ENCODE measurements at regions not wholly inside any gene's neighbourhood (a gene's known extent, or its start where the extent isn't known, plus 50 kb on each side); places are given as distances from the start of the nearest gene placed in this dataset.
"Not testable (repeated sequence)": the region's sequence is repeated elsewhere in the genome, so short reads cannot be mapped to it uniquely, and the experiment has no call there.

DNA sequence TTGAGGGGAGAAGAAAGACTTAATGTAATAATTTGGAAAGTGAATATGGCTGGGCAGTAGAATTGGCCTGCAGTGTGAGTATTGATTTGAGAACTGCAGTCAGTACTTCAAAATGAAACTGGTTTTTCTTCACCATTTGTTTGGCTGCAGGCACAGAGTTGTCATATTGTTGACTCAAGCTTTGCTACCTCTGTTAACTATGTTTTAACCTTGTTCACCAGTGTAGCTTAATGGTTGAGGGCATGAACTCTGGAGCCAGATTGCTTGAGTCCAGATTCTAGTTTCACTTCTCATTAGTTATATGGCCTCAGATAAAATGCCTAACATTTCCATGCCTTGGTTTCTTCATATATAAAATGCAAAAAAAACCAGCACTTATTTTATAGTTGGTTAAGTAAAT is 64.1 kb downstream of the CFAP44 start:
- H3K4me3 Mint-ChIP-seq, result no peak overlapping the region

GRCh38 chr3:113374078-113374477 is 67.2 kb downstream of the CFAP44 start:
- H3K36me3 Mint-ChIP-seq (ENCODE audit: low read depth), result peaks cover 5% of the 10 kb centered on the region
- H3K9me3 Mint-ChIP-seq, result no peaks in the 10 kb centered on the region
- no peaks in the 10 kb centered on the region for H3K27me3 Mint-ChIP-seq
- POLR2A ChIA-PET, result no interaction called here
- DNase-seq, result no peak
- no peak overlapping the region for H3K27ac Mint-ChIP-seq
- H3K4me3 Mint-ChIP-seq, result no peak overlapping the region
- CTCF ChIA-PET, result no interaction called here
- H3K4me1 Mint-ChIP-seq, result no peaks in the 10 kb centered on the region

More for the DNA sequence above, 64.1 kb downstream of the CFAP44 start:
- H3K27me3 Mint-ChIP-seq, result no peaks in the 10 kb centered on the region
- peaks cover 3% of the 10 kb centered on the region for H3K36me3 Mint-ChIP-seq (ENCODE audit: low read depth)
- ChIA-PET CTCF (no interaction called here), POLR2A (no interaction called here)
- no peaks in the 10 kb centered on the region for H3K9me3 Mint-ChIP-seq
- no peaks in the 10 kb centered on the region for H3K4me1 Mint-ChIP-seq
- no peak overlapping the region for H3K27ac Mint-ChIP-seq
- no peak for DNase-seq

- H3K4me3 Mint-ChIP-seq; H3K4me1 Mint-ChIP-seq; POLR2A ChIA-PET; H3K27ac Mint-ChIP-seq; H3K36me3 Mint-ChIP-seq (ENCODE audit: low read depth); H3K27me3 Mint-ChIP-seq; DNase-seq; H3K9me3 Mint-ChIP-seq; CTCF ChIA-PET: not testable (repeated sequence)
These were observed 74.5 kb downstream of the CFAP44 start for GRCh38 chr3:113366800-113367199.

- H3K9me3 Mint-ChIP-seq; DNase-seq; H3K4me1 Mint-ChIP-seq; H3K36me3 Mint-ChIP-seq (ENCODE audit: low read depth); H3K27ac Mint-ChIP-seq; H3K27me3 Mint-ChIP-seq; H3K4me3 Mint-ChIP-seq; POLR2A ChIA-PET: not testable (repeated sequence)
- CTCF ChIA-PET, result interaction anchor here (1.1 kb wide), 1 partner anchor 10 kb away, joined by 4 read pairs; no protein-coding TSS in a partner anchor
These were observed 86.0 kb downstream of the CFAP44 start for GRCh38 chr3:113355340-113355739.

DNA sequence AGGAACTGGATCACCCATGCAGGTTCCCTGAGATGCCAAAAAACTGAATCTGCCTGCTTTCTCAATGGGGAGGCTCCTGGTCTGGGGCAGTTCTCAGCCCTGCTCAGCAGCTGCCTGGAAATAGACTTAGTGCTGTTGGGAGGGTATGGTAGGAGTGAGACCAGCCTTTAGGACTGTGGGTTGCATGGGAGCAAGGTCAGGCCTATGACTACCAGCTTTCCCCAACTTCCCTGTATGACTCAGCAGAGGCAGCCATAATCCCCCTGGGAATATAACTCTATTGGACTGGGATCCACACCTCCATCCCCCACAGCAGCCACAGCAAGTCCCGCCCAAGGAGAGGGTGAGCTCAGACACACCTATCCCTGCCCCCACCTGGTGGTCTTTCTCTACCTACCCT is 87.0 kb downstream of the CFAP44 start:
- Mint-ChIP-seq H3K4me1 (no peaks in the 10 kb centered on the region), H3K4me3 (no peak overlapping the region), H3K36me3 (ENCODE audit: low read depth) (no peaks in the 10 kb centered on the region), H3K27me3 (no peaks in the 10 kb centered on the region), H3K9me3 (no peaks in the 10 kb centered on the region), H3K27ac (no peak overlapping the region)
- ChIA-PET CTCF (interaction anchor here (1.1 kb wide), 2 partner anchors 9 to 785 kb away, joined by 4 read pairs; no protein-coding TSS in a partner anchor), POLR2A (no interaction called here)
- no peak for DNase-seq

DNA sequence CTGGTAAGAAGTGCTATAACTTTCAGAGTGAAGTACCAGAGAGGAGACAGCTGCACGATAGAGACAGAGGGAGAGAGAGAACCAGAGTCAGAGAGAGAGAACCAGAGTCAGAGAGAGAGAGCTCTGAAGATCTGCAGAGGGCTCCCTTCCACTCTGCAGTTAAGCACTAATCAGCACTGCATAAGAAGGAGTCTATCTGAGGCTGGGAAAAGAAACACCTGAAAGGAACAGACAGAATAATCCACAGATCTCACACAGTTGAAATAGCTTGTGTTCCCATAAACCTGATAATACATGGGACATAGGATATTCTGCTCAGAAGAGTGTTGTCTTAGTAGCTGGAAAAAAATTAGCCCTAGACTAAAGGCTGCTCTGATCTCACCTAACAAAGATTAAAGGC is 87.6 kb downstream of the CFAP44 start:
- ChIA-PET POLR2A (no interaction called here), CTCF (interaction anchor here (1.1 kb wide), 1 partner anchor 784 kb away, joined by 4 read pairs; no protein-coding TSS in a partner anchor)
- Mint-ChIP-seq H3K36me3 (ENCODE audit: low read depth) (no peaks in the 10 kb centered on the region), H3K27me3 (no peaks in the 10 kb centered on the region), H3K9me3 (no peaks in the 10 kb centered on the region), H3K4me3 (no peak overlapping the region), H3K4me1 (no peaks in the 10 kb centered on the region), H3K27ac (no peak overlapping the region)
- no peak for DNase-seq

- H3K27ac Mint-ChIP-seq, result no peak overlapping the region
These were observed 100.5 kb downstream of the CFAP44 start for GRCh38 chr3:113340785-113341184.

GRCh38 chr3:113339616-113340244 is 101.6 kb downstream of the CFAP44 start:
- no peak for DNase-seq
- ChIA-PET CTCF (no interaction called here), POLR2A (interaction anchor here (0.6 kb wide), 1 partner anchor 17 kb away, joined by 3 read pairs; no protein-coding TSS in a partner anchor)
- Mint-ChIP-seq H3K4me3 (no peak overlapping the region), H3K27ac (no peak overlapping the region), H3K9me3 (no peaks in the 10 kb centered on the region), H3K27me3 (no peaks in the 10 kb centered on the region), H3K36me3 (ENCODE audit: low read depth) (no peaks in the 10 kb centered on the region), H3K4me1 (no peaks in the 10 kb centered on the region)

More at GRCh38 chr3:113340785-113341184, 100.5 kb downstream of the CFAP44 start:
- ChIA-PET CTCF (interaction anchor here (0.6 kb wide), 1 partner anchor 178 kb away, joined by 3 read pairs; no protein-coding TSS in a partner anchor), POLR2A (no interaction called here)
- Mint-ChIP-seq H3K4me1 (no peaks in the 10 kb centered on the region), H3K4me3 (no peak overlapping the region), H3K9me3 (no peaks in the 10 kb centered on the region), H3K27me3 (no peaks in the 10 kb centered on the region), H3K36me3 (ENCODE audit: low read depth) (no peaks in the 10 kb centered on the region)
- DNase-seq, result no peak
